Heart left ventricle (tissue), 13 donors: ENCODE measurements at regions not wholly inside any gene's neighbourhood (a gene's known extent, or its start where the extent isn't known, plus 50 kb on each side); places are given as distances from the start of the nearest gene placed in this dataset.
"Not testable (repeated sequence)": the region's sequence is repeated elsewhere in the genome, so short reads cannot be mapped to it uniquely, and the experiment has no call there.

Experiments
- CTCF ChIP-seq, 12 donors: fragments of 200-600 bp; sonication (generic) in 4 of 12; IDR thresholded peaks; one replicate each; pipeline versions ENCODE4 v1.5.0 to v1.8.0; 2018 to 2022; ENCODE audit warnings: antibody characterized with exemption in 12 of 12, mild to moderate bottlenecking in 5 of 12
- POLR2A ChIP-seq, 2 donors: fragments of 450-650 bp; IDR thresholded peaks; one replicate each; pipeline ENCODE4 v1.6.1; 2017; ENCODE audit warnings: antibody characterized with exemption in 2 of 2, mild to moderate bottlenecking in 2 of 2, moderate library complexity in 2 of 2
- donor health status: ischemic (EF 13 %, LVEDD 7.1; RV severe dilation, severe dysfunction).
- donor health status: DM: no; HTN: yes; CAD: no.
- donor health status: DM: no; HTN: no; CAD: no.
- donor health status: ischemic (EF 25% LVEDD 6.9; RV normal size, moderate dysfunction).
- donor health status: ischemic (EF 25% LVEDD 5.7; RV mildly dilated, moderate dysfunction).
- donor health status: ischemic (EF 35%, LVEDD 5.7; RV mildly dilated, moderate dysfunction).
- donor health status: nonischemic (EF 11% LVEDD 7.7; RV severe dilation, severe dysfunction).
- donor health status: DM: yes; HTN: yes; CAD: no.
- donor health status: PGD.
- donor health status: ischemic (EF 29% LVEDD 5.4; RV normal size, mild dysfunction).
- donor health status: nonischemic (EF 23%, LVEDD 6.1; RV moderate dilation, normal function).

DNA sequence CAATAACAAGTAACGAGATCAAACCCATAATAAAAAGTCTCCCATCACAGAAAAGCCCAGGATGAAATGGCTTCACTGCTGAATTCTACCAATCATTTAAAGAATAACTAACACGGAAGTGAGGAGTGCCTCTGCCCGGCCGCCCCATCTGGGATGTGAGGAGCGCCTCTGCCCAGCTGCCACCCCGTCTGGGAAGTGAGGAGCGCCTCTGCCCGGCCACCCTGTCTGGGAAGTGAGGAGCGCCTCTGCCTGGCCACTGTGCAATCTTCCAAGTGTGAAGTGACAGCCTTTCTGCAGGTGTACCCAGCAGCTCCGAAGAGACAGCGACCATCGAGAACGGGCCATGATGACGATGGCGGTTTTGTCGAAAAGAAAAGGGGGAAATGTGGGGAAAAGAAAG lies 528.8 kb upstream of the GRIA3 start:
- not testable (repeated sequence) for TF ChIP-seq CTCF, POLR2A (IDR thresholded peaks at IDR 0.05)
